ENCODE measurements at regions not wholly inside any gene's neighbourhood (a gene's known extent, or its start where the extent isn't known, plus 50 kb on each side); places are given as distances from the start of the nearest gene placed in this dataset.

- TF ChIP-seq CTCF (IDR thresholded peaks at IDR 0.05 in 4 of 5, conservative IDR thresholded peaks at IDR 0.05 in 1 of 5): no peak
- no peak for TF ChIP-seq POLR2A (IDR thresholded peaks at IDR 0.05)
These were observed 559.5 kb downstream of the SOCS6 start for GRCh38 chr18:70848329-70848728.
